Spleen (tissue), 11 donors: ENCODE measurements at regions not wholly inside any gene's neighbourhood (a gene's known extent, or its start where the extent isn't known, plus 50 kb on each side); places are given as distances from the start of the nearest gene placed in this dataset.

Experiments
- DNase-seq: peaks from one replicate; pipeline ENCODE4 v3.0.0-alpha.2; 2020
- H3K27ac ChIP-seq, 8 donors: fragments of 200-600 bp; sonication (generic) in 7 of 8; 1 replicate in 4 of 8; 2 replicates in 4 of 8; pipeline versions ENCODE4 v1.5.0 to v1.8.0; 2016 to 2021; ENCODE audit warnings: inconsistent platforms in 4 of 8, mild to moderate bottlenecking in 4 of 8, moderate library complexity in 1 of 8
- H3K27me3 ChIP-seq, 7 donors: fragments of 200-600 bp; sonication (generic) in 6 of 7; replicated peaks in 1 of 7; 1 replicate in 4 of 7; 2 replicates in 3 of 7; pipeline versions ENCODE4 v1.5.0 to v1.8.0; 2016 to 2021; ENCODE audit warnings: inconsistent platforms in 3 of 7, mild to moderate bottlenecking in 1 of 7
- H3K36me3 ChIP-seq, 6 donors: fragments of 200-600 bp; sonication (generic) in 5 of 6; 1 replicate in 4 of 6; 2 replicates in 2 of 6; pipeline versions ENCODE4 v1.5.0 to v1.8.0; 2016 to 2021; ENCODE audit warnings: inconsistent platforms in 2 of 6
- H3K4me1 ChIP-seq, 6 donors: fragments of 200-600 bp; sonication (generic) in 5 of 6; 1 replicate in 3 of 6; 2 replicates in 3 of 6; pipeline versions ENCODE4 v1.5.0 to v1.8.0; 2016 to 2021; ENCODE audit warnings: inconsistent platforms in 3 of 6
- H3K4me3 ChIP-seq, 8 donors: fragments of 200-600 bp; sonication (generic) in 7 of 8; 1 replicate in 4 of 8; 2 replicates in 4 of 8; pipeline versions ENCODE4 v1.5.0 to v1.8.0; 2016 to 2021; ENCODE audit warnings: inconsistent platforms in 4 of 8, mild to moderate bottlenecking in 4 of 8, moderate library complexity in 2 of 8
- H3K9me3 ChIP-seq, 8 donors: fragments of 200-600 bp; sonication (generic) in 7 of 8; 1 replicate in 4 of 8; 2 replicates in 4 of 8; pipeline versions ENCODE4 v1.5.0 to v1.8.0; 2016 to 2021; ENCODE audit warnings: inconsistent platforms in 4 of 8
- CTCF ChIP-seq, 11 experiments: fragments of 200-600 bp in 7 of 11; fragments of 450-650 bp in 4 of 11; sonication (generic) in 4 of 11; IDR thresholded peaks in 8 of 11; conservative IDR thresholded peaks in 3 of 11; 1 replicate in 7 of 11; 2 replicates in 4 of 11; pipeline versions ENCODE4 v1.4.0 to v1.8.0; 2016 to 2021; ENCODE audit warnings: antibody characterized with exemption in 11 of 11, inconsistent platforms in 4 of 11, mild to moderate bottlenecking in 1 of 11
- POLR2A ChIP-seq, 3 donors: fragments of 450-650 bp; IDR thresholded peaks; one replicate each; pipeline ENCODE4 v1.5.1; 2017; ENCODE audit warnings: antibody characterized with exemption in 3 of 3, mild to moderate bottlenecking in 1 of 3
- POLR2AphosphoS5 ChIP-seq, 3 donors: sonication (generic); formaldehyde crosslinking; IDR thresholded peaks; one replicate each; pipeline ENCODE4 v1.5.1; 2017; ENCODE audit warnings: antibody characterized with exemption in 3 of 3
- WGBS, 5 donors: extraction: QIAGEN DNeasy Blood & Tissue Kit in 3 of 5; methylation state at CpG; one replicate each; pipeline versions ENCODE4 v1.1.5 to v1.1.7; 2013 to 2018; 5-methylcytosine and 5-hydroxymethylcytosine counted together
- intact Hi-C: fragments of 100-400 bp; cut with DNase I; formaldehyde crosslinking; loops from one replicate; pipeline ENCODE4 v1.15.0; 2023; ENCODE audit warnings: low total_unique reads
- donor health status: healthy with polysubstance abuse.
- donor health status: DM: no; HTN: no; CAD: no; lungs with moderate emphysema.
- donor health status: DM: no; HTN: no; CAD: no.
- donor health status: Bipolar disorder and iron deficiency.
- donor health status: healthy.
- donor health status: DM: no; HTN: no; CAD: no.
- donor health status: DM: yes; HTN: yes; CAD: no.

GRCh38 chr7:36802459-36803135 lies 78.3 kb upstream of the AOAH start:
- 76 to 95% (median 86%) methylated on average over 1 of the region's 1 CpG for WGBS, 5 donors
- Histone ChIP-seq H3K27ac (no peak overlapping the region), H3K36me3 (no peaks in the 10 kb centered on the region), H3K4me1 (no peaks in the 10 kb centered on the region), H3K9me3 (no peaks in the 10 kb centered on the region), H3K4me3 (no peak overlapping the region), H3K27me3 (no peaks in the 10 kb centered on the region)
- intact Hi-C loops, result no loop called here
- TF ChIP-seq POLR2AphosphoS5 (IDR thresholded peaks at IDR 0.05) (no peak), CTCF (IDR thresholded peaks at IDR 0.05 in 8 of 11, conservative IDR thresholded peaks at IDR 0.05 in 3 of 11) (no peak), POLR2A (IDR thresholded peaks at IDR 0.05) (no peak)
- no peak for DNase-seq

- H3K4me1 ChIP-seq, result no peaks in the 10 kb centered on the region
- H3K27me3 ChIP-seq, result no peaks in the 10 kb centered on the region
- H3K9me3 ChIP-seq, result no peaks in the 10 kb centered on the region
- DNase-seq, result no peak
- H3K36me3 ChIP-seq, result no peaks in the 10 kb centered on the region
- intact Hi-C loops, result no loop called here
- 72 to 93% (median 82%) methylated on average over 3 to 4 of the region's 4 CpGs for WGBS, 5 donors
- TF ChIP-seq CTCF (IDR thresholded peaks at IDR 0.05 in 8 of 11, conservative IDR thresholded peaks at IDR 0.05 in 3 of 11) (no peak), POLR2A (IDR thresholded peaks at IDR 0.05) (no peak), POLR2AphosphoS5 (IDR thresholded peaks at IDR 0.05) (no peak)
- no peak overlapping the region for H3K27ac ChIP-seq
- no peak overlapping the region for H3K4me3 ChIP-seq
Measured at GRCh38 chr7:36796850-36797536, 72.7 kb upstream of the AOAH start.

GRCh38 chr7:36795451-36796021 lies 71.2 kb upstream of the AOAH start:
- Histone ChIP-seq H3K36me3 (no peaks in the 10 kb centered on the region), H3K4me3 (no peak overlapping the region), H3K27me3 (no peaks in the 10 kb centered on the region), H3K27ac (peak overlapping the region in 3 of 8 donors; percentile 3 to 47 (median 19)), H3K4me1 (peaks cover 0 to 5% (median 0%) of the 10 kb centered on the region in 6 donors), H3K9me3 (no peaks in the 10 kb centered on the region)
- no peak for DNase-seq
- intact Hi-C loops, result no loop called here
- 63 to 76% (median 68%) methylated on average over 4 of the region's 4 CpGs for WGBS, 5 donors
- TF ChIP-seq POLR2A (IDR thresholded peaks at IDR 0.05), result no peak
- TF ChIP-seq POLR2AphosphoS5 (IDR thresholded peaks at IDR 0.05), result no peak
- no peak for TF ChIP-seq CTCF (IDR thresholded peaks at IDR 0.05 in 8 of 11, conservative IDR thresholded peaks at IDR 0.05 in 3 of 11)

GRCh38 chr7:36794689-36795088 lies 70.4 kb upstream of the AOAH start:
- 74 to 86% (median 79%) methylated on average over 3 of the region's 3 CpGs for WGBS, 5 donors
- H3K36me3 ChIP-seq, result no peaks in the 10 kb centered on the region
- TF ChIP-seq CTCF (IDR thresholded peaks at IDR 0.05 in 8 of 11, conservative IDR thresholded peaks at IDR 0.05 in 3 of 11), result no peak
- no peak for TF ChIP-seq POLR2AphosphoS5 (IDR thresholded peaks at IDR 0.05)
- TF ChIP-seq POLR2A (IDR thresholded peaks at IDR 0.05), result no peak
- H3K4me1 ChIP-seq, result peaks cover 0 to 14% (median 3%) of the 10 kb centered on the region in 6 donors
- no peaks in the 10 kb centered on the region for H3K9me3 ChIP-seq
- H3K27ac ChIP-seq, result peak overlapping the region in 1 of 8 donors; percentile 43
- intact Hi-C loops, result no loop called here
- no peaks in the 10 kb centered on the region for H3K27me3 ChIP-seq
- H3K4me3 ChIP-seq, result no peak overlapping the region
- no peak for DNase-seq
